HepG2 (cell line): ENCODE measurements at regions not wholly inside any gene's neighbourhood (a gene's known extent, or its start where the extent isn't known, plus 50 kb on each side); places are given as distances from the start of the nearest gene placed in this dataset.

Experiments used
- CHCHD3 ChIP-seq: sonication (generic); formaldehyde crosslinking; IDR thresholded peaks from 2 replicates; pipeline ENCODE4 v1.8.0; 2022; ENCODE audit warnings: mild to moderate bottlenecking, missing genetic modification reagents, moderate library complexity
- NR2F1 ChIP-seq, 2 experiments: fragments of 450-650 bp in 1 of 2; formaldehyde crosslinking in 1 of 2; IDR thresholded peaks; 2 replicates each; pipeline versions ENCODE4 v1.5.0 to v1.6.1; 2016 to 2020; ENCODE audit warnings: mild to moderate bottlenecking in 1 of 2, missing compliant biosample characterization in 1 of 2, missing genetic modification reagents in 1 of 2, moderate library complexity in 1 of 2
- POLR2A ChIP-seq, 2 experiments: IDR thresholded peaks; 2 replicates each; pipeline ENCODE4 v1.6.1; 2011; ENCODE audit warnings: low read depth in 2 of 2, low read length in 2 of 2, mild to moderate bottlenecking in 1 of 2, moderate library complexity in 1 of 2; ENCODE audit not compliant: insufficient read depth in 1 of 2
- ZNF558 ChIP-seq: sonication (generic); formaldehyde crosslinking; IDR thresholded peaks from 2 replicates; pipeline ENCODE4 v1.9.0; 2022; ENCODE audit warnings: mild to moderate bottlenecking, missing genetic modification reagents, borderline replicate concordance
- ZNF746 ChIP-seq: sonication (generic); formaldehyde crosslinking; IDR thresholded peaks from 2 replicates; pipeline ENCODE4 v1.8.0; 2022; ENCODE audit warnings: mild to moderate bottlenecking, missing genetic modification reagents
- TF ChIP-seq, protein P1 (sequence below): sonication (generic); formaldehyde crosslinking; IDR thresholded peaks from 2 replicates; pipeline ENCODE4 v1.4.0; 2020; ENCODE audit warnings: low read depth, mild to moderate bottlenecking, missing genetic modification reagents

DNA sequence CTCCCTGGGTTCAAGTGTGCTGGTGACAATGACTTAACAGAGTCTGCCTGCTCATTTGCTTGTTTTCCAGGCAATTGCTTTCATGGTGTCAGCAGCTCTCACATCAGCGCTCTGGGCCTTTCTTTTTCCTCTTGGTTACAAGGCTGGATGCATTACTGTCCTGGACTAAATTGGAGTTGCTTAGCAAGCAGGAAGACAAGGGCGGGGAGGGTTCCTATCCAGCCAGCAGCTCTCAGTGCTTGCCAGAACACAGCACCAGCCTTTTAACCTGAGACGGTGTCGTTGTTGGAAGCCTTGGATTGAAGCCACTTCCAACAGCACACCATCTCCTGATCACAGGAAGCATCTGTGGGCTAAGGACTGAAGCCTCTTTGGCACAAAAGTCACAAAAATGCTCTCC is 606.9 kb downstream of the CDH26 start:
- TF ChIP-seq CHCHD3 (CRISPR knock-in tag) (no peak), NR2F1 (CRISPR knock-in tag; IDR thresholded peaks at IDR 0.05) (no peak), POLR2A (IDR thresholded peaks at IDR 0.05; ENCODE audit: insufficient read depth in 1 of 2, low read depth in 2 of 2, low read length in 2 of 2) (no peak), ZNF746 (CRISPR knock-in tag) (no peak), ZNF558 (CRISPR knock-in tag) (no peak)
- TF ChIP-seq, protein P1, sequence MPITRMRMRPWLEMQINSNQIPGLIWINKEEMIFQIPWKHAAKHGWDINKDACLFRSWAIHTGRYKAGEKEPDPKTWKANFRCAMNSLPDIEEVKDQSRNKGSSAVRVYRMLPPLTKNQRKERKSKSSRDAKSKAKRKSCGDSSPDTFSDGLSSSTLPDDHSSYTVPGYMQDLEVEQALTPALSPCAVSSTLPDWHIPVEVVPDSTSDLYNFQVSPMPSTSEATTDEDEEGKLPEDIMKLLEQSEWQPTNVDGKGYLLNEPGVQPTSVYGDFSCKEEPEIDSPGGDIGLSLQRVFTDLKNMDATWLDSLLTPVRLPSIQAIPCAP (CRISPR knock-in tag): no peak
